NCI-H128 (cell line): ENCODE measurements at regions not wholly inside any gene's neighbourhood (a gene's known extent, or its start where the extent isn't known, plus 50 kb on each side); places are given as distances from the start of the nearest gene placed in this dataset.
"Not testable (repeated sequence)": the region's sequence is repeated elsewhere in the genome, so short reads cannot be mapped to it uniquely, and the experiment has no call there.

Experiments used
- DNase-seq: peaks from one replicate; lab custom pipeline; 2025; ENCODE audit not compliant: unreplicated experiment; lab: John Stamatoyannopoulos, UW

DNA sequence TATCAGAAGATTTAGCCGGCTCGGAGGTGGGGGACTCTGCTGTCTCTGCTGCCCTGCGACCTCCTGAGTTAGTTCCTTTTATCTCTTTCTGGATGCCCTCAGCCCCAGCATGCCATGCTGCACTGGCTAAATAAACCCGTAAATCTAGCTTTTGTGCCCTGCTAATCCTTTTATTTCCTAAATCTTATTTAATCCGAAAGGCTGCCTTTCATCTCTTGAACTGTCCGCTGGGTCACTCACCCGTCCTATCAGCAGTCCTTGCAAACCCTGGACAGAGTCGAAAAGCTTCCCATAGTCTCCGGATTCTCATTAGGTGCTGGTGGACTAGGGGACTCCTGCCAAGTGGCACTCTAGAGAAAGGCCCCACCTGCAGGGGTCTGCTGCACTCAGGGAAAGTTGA, 122.0 kb upstream of the APCDD1 start:
- no peak for DNase-seq

DNA sequence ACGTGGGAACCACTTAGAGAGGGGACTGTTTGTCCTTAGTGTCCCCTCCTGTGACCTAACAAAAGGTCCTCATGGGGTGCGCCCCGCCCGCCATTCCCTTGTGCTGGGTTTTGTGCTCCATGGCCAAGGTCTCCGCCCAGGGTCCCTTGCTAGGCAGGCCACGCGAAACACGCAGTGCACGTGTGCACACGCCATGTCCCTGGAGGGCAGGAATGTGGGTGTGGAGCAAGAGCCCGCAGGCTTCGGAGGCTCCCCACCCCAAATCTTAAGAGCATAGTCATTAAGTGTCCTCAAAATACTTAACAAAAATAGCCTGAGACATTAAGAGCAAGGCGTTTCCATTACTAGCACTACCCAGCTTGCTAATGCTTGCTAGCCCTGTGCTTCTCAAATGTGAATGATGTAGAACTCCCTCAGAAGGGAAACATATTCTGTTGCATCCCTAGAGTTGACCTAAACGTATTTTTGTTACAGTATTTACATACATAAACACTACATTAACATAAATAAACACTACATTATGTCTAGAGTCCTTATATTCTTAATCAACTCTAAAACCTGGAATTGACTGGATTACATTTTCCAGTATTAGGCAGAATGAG, 117.6 kb upstream of the APCDD1 start:
- no peak for DNase-seq

DNA sequence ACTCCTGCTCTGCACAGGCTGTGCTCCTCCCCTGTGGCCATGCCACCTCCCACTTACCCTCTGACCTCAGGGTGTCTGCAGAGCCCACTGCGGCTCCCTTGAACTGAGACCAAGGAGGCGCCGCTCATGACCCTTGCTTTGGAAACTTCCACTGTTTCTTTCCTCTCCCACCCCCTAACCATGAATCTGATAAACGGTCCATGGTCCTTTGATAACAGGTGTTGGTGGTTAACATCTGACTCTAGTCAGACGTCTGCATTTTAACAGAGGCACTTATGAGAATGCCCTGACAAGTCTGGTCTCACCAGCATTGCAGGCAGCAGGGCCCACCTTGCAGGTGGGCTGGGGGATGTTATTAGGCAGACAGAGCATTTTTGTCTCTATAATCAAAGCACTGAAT, 113.6 kb upstream of the APCDD1 start:
- no peak for DNase-seq

DNA sequence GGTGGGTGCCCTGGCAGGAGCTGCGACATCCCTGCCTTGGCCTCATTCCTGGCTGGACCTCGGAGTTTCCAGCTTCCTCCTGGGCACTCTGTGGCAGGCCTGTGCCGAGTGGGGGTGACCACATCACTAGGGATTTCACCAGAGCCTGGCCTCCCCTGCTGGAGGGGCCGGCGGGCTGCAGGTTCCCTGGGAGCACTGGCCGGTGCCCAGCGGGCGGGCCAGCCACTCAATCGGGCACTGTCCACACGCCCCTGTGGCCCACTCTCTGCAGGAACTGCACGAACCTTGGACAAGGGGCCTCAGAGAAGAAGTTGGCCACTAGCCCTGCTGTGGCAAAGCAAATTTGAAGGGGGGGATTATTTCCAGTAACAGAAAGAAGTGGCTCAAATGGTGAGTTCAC, 110.7 kb upstream of the APCDD1 start:
- no peak for DNase-seq

DNA sequence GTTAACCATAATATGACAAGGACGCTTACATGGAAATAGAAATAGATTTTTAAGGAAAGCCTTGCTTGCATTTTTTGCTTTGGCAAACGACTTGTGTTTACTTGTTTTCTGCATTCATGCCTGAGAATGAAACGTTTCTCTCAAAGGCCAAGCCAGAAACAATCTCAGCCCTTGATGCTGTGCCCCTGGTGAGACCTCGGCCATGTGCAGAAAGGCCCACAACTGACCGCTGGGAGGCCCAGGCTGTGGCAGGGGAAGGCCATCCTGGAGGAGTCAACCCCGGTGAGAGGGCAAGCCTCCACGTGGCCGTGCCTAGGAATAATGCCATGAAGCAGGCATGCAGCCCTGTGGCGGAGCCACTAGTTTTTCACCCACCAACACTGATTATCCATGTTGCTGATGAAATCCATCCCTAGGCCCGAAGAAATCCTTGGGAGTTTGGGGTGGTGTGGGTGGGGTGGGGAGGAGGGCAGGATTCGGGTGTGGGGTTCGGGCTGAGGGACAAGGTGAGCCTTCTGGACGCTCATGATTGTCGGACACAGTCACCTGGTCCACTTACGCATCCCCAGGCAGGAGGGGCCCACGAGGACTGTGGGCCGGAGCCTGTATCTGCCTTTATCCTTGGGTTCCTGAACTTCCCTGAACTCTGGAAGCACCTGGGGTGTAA, 107.6 kb upstream of the APCDD1 start:
- DNase-seq = no peak

DNA sequence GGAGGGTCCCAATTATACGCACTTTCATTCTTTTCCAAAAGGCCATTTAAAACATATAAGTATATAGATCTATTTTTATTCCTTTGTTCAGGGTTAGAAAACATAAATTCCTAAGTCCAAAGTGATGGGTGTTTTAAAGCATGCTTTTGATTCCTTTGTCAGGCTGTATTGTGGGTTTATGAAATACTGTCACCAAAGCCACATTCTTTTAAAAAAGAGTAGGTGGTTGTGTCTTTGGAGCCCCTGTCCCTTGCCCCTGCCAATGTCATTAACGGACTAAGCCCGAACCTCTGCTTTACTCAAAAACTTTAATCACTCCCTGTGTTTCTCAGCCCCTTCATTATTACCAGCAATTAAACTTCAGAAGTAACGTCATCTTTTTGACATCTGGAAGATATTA, 104.9 kb upstream of the APCDD1 start:
- DNase-seq = no peak

DNA sequence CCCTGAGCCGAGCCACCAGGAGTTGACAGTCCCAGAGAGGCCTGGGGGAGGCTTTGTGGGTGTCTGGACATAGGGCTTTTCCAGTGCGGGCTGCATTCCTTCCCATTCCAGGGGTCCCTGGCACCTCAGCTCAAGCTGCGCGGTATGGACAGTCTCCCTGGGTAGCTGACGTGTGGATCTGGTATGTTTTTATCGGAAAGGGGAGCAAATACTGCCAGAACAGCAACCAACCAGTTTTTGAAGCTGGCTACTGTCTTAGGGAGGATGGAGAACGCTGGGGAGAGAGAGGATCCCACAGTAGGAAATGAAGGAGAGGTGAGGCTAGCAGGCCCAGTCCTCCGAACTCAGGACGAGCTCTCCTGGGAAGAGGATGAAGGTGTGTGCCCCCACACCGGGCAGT, 103.8 kb upstream of the APCDD1 start:
- DNase-seq = no peak

DNA sequence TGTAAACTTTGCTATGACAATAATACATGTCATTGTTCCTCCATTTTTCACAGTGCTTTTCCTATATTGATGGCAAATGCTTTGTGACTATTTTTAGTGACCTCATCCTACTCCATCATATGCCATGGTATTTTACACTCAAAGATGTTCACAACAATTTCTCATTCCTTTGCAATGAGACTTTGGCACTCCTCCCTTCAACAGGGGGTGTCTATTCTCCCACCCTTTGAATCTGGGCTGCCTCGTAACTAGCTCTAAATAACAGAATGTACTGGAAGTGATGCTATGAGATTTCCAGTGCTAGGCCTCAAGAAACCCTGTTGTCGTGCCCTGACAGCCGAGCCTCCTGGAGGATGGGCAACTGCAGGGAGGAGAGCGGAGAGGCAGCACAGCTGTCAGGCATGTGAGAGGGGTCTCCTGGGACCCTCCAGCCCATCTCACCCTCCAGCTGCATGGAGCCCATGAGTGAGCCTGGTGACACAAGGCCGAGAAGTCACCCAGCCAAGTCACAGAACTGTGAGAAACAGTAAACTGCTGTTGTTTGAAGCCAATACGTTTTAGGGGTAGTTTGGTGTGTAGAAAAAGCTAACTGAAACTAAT, 103.1 kb upstream of the APCDD1 start:
- no peak for DNase-seq

DNA sequence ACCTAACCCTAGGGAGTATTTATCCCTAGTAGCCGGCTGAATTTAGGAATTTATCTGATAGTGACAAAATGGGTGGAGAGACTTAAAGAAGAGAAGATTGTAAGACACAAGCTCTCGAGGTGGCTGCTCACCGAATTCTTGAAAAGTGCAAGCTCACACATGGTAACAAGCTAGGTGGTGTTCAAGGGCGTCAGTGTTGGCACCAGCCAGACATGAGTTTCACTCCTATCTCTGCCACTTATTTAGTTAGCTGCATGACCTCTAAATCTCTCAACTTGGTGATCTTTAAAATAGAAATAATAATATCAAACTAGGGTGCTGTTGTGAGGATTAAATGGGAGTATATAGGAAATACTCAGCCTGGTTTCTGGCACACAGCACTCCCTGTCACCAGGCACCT, 102.6 kb upstream of the APCDD1 start:
- DNase-seq = no peak

DNA sequence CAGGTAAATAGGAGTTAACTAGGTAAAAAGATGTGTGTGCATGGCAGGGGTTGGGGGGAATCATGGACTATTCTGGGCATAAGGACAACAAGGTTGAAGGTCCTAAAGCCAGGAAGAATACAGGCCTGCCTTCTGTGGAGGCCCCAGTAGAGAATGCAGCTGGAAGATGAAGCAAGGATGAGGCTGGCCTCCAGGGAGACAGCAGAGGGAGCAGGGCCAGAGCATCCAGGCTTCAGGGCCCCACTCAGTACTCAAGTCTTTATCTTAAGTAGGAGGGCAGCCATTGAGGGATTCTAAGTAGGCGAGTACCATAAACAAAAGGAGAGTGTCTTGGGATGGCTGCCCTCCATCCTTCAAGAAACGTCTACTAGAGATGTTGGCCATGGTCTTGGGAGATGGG, 101.8 kb upstream of the APCDD1 start:
- no peak for DNase-seq

DNA sequence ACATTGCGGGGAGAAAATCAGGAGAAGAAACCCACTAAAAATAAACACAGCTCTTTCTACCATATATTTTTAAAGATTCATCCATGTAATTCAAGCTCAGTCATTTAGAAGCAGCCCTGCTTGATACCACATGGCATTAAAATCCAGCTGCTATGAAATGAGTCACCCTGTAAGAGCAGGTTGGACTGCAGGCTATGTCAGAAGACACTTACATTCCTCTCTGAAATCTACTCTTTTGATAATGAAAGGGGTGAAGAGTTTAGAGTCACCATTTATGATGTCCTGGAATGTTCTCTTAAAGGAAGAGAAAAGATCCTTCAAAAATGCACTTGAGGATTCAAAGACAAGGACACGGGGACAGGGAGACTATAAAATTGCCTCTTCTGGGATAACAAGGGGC, 100.6 kb upstream of the APCDD1 start:
- no peak for DNase-seq

DNA sequence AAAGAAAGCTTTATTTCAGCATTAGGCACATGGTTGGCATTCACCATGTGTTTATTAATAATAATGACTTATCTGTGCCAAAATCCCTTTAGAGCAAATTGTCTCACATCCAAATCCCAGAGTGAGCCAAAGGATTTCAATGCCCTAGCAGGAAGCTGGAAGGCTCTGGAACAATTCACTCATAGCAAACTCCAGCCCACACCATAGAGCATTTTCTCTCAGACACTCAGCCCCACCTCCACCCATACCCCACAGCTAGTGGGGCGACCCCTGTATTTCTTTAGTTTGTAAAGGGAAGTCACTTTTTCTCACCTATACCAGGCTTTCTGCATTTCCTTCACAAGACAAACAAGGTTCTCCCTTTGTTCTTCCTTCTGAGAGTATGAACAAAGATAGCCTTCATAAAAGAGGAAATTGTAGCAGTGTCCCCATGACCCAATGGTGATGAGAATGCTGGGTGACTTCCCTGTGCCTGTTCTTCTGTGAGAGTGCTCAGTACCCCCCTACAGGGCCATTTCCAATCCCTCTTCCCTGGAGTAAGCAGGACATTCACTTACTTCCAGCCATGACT, 100.1 kb upstream of the APCDD1 start:
- no peak for DNase-seq

DNA sequence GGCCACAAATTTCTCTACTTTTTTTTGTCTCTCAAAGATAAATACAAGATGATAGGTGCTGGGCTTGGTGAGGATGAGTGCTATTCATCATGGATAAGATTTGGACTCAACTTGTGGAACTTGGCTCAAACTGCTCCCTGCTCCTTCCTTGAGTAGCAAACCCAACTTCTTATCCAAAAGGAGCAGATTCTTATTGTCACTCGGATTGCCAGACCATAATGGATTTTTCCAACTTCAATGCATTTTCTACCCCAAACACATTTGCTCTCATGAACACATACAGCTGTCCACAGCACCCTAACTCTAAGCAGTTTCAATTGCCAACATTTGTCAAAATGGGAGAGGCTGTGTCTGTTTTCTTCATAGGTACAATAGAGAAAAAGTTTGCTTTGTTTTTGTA, 99.5 kb upstream of the APCDD1 start:
- no peak for DNase-seq

DNA sequence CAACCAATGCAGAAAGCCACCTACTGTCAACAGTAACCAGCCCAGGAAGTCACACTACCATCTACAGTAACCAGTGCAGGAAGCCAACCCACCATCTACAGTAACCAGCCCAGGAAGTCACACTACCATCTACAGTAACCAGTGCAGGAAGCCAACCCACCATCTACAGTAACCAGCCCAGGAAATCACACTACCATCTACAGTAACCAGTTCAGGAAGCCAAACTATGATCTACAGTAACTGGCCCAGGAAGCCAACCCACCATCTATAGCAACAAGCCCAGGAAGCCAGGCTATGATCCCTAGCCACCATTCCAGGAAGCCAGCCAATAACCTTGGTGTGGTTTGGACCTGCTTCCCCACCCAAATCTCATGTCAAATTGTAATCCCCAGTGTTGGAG, 97.4 kb upstream of the APCDD1 start:
- DNase-seq = not testable (repeated sequence)

DNA sequence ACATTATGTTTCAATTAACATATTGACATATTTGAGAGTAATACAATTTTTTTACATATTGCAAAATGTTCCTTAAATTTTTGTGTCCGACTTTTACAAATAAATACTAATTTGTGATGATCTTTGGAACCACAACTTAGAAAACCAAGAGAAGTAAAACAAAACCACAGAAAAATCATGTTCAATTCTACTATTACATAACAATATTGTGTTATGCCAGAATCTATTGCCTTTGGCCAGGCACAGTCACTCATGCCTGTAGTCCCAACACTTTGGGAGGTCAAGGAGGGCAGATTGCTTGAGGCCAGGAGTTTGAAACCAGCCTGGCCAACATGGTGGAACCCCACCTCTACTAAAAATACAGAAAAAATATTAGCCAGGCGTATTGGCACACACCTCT, 92.8 kb upstream of the APCDD1 start:
- no peak for DNase-seq

DNA sequence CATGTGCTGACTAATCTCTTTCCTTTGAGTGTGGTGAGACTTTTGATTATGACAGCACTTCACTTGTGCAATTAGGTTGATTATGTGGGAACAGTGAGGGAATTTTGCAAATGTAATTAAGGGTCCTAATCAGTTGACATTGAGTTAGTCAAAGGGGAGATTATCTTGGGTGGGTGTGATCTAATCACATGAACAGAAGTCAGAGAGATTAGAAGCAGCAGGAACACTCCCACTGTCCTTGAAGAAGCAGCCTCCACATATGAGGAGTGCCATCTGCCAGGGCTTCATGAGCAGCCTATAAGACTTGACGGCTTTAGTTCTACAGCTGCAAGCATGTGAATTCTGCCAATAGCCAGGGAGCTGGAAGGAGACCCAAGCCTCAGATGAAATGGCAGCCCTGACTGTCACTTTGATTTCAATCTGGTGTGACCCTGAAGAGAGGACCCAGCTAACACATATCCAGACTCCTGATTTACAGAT, 89.4 kb upstream of the APCDD1 start:
- DNase-seq = no peak

DNA sequence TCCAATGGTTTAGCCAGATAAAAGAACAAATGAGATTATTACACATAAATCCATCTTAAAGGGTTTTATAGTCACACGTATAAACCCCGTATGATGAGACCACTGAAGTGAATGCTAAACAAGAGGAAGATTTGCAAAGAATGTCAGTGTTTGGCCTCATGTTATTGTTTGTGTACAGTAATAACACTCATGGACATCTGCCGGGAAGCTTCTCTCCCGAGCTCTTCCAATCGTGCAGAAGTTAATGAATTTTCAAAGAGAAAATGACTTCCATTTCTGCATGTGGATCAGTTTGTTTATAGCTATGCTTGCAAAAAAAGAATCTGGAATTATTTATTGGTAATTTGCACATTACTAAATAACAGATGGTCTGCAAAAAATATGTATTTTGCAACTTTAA, 88.5 kb upstream of the APCDD1 start:
- DNase-seq = no peak

DNA sequence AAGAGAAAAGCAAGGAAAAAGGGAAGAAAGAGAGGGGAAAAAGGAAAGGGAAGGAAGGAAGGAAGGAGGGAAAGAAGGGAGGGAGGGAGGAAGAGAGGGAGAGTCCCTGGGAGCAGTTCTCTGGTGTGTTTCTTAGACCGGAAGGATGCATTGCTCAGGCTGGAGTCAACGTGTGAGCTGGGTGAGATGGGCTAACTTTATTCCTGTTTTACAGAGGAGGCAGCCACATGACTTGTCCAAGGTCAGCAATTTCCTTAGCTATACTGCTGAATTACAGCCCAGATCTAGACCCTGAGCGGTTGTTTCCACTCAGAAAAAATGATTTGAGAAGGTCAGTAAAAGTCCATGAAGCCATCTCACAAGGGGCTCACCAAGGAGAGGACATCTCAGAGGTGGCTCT, 86.6 kb upstream of the APCDD1 start:
- DNase-seq = no peak

DNA sequence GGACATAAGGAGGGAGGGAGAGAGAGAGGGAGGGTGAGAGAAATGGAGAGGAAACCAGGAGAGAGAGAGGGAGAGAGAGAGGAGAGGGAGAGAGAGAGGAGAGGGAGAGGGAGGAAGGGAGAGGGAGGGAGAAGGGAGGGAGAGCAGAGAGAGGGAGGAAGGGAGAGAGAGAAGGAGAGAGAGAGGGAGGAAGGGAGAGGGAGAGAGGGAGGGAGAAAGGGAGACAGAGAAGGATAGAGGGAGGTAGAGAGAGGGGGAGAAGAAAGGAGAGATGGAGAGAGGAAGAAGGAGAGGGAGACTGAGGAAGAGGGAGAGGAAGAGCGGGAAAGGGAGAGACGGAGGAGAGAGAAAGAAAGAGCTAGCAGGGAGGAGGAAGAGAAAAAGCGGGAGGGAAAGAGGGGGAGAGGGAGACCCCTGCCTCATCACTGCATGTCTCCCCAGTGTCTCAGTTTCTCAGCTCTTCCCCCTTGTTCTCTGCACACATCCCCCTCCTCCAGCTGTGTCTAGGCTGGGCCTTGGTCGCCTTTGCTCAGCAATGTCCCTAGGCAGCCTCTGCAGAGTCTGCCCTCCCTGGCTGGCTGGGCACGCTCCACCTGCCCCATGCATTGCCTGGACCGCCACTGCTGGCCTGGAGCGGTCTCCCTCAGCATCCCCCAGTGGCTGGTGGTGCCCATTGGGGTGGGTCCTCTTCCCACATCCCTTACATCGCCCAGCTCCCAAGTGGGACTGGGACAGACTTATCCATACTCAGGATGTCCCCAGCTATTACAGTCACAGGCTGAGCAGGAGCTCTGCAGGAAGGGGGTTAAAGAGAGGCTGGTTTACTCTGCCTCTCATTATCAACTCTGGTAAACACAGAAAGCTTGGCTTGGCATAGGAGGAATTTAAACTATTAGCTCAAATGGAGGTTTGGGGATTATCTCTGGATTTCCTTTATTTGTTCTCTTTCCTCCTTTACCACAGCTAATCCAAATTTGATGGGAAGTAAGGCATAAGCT, 85.7 kb upstream of the APCDD1 start:
- DNase-seq = no peak

DNA sequence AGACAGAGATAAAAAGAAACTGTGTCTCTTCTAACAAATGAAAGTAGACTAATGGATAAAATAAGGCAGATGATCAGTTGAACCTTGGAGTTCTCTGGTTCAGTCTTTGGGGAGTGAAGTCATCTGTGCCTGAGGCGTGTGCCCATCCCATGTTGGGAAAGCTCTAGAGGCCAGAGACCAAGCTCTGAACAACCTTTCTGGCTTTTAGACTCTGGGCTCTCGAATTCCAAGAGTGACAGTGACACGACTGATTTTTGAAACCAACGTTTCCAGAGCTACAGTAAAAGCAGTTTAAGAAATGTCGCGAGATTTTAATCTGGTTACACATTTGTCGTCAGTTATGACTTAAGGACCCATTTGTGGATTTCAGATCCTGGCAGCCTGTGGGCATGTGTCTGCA, 83.7 kb upstream of the APCDD1 start:
- no peak for DNase-seq

DNA sequence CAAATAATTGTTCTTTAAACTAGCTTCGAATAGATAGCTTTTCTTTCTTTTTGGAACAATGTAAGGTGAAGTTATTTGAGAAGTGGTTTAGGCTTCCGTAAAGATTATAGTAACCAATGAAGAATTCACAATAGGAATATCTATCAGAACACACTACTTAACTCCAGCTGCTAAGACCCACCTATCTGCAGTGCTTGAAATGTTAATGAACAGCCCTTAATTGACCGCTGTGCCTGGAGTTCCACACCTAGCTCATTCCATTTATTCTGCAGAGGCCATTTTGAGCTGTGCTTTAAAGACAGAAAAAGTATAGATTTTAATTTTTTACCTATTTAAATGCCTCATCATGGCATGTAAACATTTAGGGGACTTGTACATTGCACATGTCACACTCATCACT, 83.3 kb upstream of the APCDD1 start:
- no peak for DNase-seq
